Neural crest cell (in vitro differentiated cells): ENCODE measurements at regions not wholly inside any gene's neighbourhood (a gene's known extent, or its start where the extent isn't known, plus 50 kb on each side); places are given as distances from the start of the nearest gene placed in this dataset.

Source experiments
- DNase-seq: peaks from one replicate; pipeline ENCODE4 v3.0.0; 2021; ENCODE audit warnings: low read depth, mixed read lengths, low spot score
- H3K27ac Mint-ChIP-seq: one replicate; pipeline ENCODE4 v1.8.0; 2021; ENCODE audit warnings: mild to moderate bottlenecking, mixed read lengths; ENCODE audit not compliant: unreplicated experiment
- H3K27me3 Mint-ChIP-seq: 2 replicates; pipeline ENCODE4 v1.8.0; 2021; ENCODE audit warnings: low read depth, mild to moderate bottlenecking, mixed read lengths
- H3K36me3 Mint-ChIP-seq: 2 replicates; pipeline ENCODE4 v1.8.0; 2021; ENCODE audit warnings: low read depth, mild to moderate bottlenecking, mixed read lengths
- H3K4me1 Mint-ChIP-seq: 2 replicates; pipeline ENCODE4 v1.8.0; 2021; ENCODE audit warnings: mixed read lengths
- H3K4me3 Mint-ChIP-seq: one replicate; pipeline ENCODE4 v1.8.0; 2021; ENCODE audit warnings: mild to moderate bottlenecking, mixed read lengths
- H3K9me3 Mint-ChIP-seq: 2 replicates; pipeline ENCODE4 v1.8.0; 2021; ENCODE audit warnings: mixed read lengths
- TF ChIP-seq, protein P1 (sequence below): fragments of 200-600 bp; sonication (generic); conservative IDR thresholded peaks from 2 replicates; pipeline ENCODE4 v1.5.0; 2021; ENCODE audit warnings: antibody characterized with exemption, mild to moderate bottlenecking

DNA sequence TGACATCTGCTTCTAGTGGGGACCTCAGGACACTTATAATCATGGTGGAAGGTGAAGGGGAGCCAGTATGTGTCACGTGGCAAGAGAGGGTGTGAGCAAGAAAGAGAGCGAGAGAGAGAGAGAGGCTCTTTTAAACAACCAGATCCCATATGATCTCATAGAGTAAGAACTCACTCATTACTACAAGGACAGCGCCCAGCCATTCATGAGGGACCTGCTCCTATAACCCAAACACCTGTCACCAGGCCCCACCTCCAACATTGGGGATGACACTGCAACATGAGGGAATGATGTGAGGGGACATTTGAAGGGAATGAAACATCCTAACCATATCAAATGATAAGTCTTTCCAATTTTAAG is 427.5 kb downstream of the EFNA5 start:
- no peak overlapping the region for H3K4me3 Mint-ChIP-seq
- TF ChIP-seq, protein P1, sequence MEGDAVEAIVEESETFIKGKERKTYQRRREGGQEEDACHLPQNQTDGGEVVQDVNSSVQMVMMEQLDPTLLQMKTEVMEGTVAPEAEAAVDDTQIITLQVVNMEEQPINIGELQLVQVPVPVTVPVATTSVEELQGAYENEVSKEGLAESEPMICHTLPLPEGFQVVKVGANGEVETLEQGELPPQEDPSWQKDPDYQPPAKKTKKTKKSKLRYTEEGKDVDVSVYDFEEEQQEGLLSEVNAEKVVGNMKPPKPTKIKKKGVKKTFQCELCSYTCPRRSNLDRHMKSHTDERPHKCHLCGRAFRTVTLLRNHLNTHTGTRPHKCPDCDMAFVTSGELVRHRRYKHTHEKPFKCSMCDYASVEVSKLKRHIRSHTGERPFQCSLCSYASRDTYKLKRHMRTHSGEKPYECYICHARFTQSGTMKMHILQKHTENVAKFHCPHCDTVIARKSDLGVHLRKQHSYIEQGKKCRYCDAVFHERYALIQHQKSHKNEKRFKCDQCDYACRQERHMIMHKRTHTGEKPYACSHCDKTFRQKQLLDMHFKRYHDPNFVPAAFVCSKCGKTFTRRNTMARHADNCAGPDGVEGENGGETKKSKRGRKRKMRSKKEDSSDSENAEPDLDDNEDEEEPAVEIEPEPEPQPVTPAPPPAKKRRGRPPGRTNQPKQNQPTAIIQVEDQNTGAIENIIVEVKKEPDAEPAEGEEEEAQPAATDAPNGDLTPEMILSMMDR = no peak

DNA sequence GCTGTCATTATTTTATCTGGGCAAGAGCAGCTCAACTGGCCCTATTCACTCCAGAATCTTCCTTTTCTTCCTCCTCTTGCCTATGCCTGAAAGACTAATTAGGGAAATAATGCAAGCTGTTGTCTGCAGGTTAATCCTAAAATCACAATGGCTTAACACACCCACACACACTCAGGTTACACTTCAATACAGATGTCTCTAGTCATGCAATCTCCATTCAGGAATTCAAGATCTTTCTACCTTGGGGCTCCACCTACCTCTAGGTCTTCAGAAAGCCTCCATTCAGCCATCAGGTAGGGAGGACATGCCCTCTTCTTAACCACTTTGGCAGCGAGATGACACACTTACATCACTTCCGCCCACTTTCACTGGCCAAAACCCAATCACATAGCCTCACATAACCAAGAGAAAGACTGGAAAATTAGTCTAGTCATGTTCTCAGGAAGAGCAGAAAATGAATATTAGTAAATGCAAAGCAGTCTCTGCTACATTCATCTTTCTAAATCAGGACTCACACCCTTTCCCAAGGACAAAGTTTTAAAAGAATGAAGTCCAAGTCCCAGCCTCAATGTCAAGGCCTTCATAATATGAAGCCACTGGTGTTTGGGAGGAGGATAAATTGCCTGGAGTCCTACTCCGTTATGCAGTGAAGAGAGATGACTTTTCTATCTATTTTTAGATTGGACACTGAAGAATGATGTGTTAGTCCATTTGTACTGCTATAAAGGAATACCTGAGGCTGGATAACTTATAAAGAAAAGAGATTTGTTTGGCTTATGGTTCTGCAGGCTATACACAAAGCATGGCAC is 428.1 kb downstream of the EFNA5 start:
- Mint-ChIP-seq H3K9me3 (peaks cover 4% of the 10 kb centered on the region), H3K4me3 (no peak overlapping the region), H3K27ac (no peak overlapping the region), H3K36me3 (no peaks in the 10 kb centered on the region), H3K4me1 (no peaks in the 10 kb centered on the region), H3K27me3 (no peaks in the 10 kb centered on the region)
- no peak for DNase-seq
- TF ChIP-seq, protein P1 = no peak

More for the DNA sequence above, 427.5 kb downstream of the EFNA5 start:
- DNase-seq = no peak
- Mint-ChIP-seq H3K9me3 (peaks cover 4% of the 10 kb centered on the region), H3K27me3 (no peaks in the 10 kb centered on the region), H3K36me3 (no peaks in the 10 kb centered on the region), H3K4me1 (no peaks in the 10 kb centered on the region), H3K27ac (no peak overlapping the region)

DNA sequence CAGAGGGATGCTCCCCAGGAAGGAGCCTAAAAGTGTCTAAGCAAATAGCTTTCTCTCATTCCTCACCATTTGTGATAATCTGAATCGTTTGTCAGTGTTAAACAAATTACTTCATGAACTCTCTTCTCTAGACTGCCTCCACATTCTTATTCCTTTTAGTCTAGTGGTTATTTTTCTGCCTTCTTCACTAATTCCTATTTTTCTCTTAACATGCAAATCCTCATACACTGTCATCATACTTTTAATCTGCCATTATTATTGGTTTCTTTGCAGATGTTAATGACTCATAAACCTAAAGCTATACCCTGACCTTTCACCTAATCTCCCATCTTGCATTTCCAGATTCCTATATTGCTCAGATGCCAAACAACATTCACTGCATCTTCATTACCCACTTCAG is 428.9 kb downstream of the EFNA5 start:
- no peak overlapping the region for H3K27ac Mint-ChIP-seq
- H3K27me3 Mint-ChIP-seq = no peaks in the 10 kb centered on the region
- no peak overlapping the region for H3K4me3 Mint-ChIP-seq
- H3K9me3 Mint-ChIP-seq = peaks cover 4% of the 10 kb centered on the region
- no peaks in the 10 kb centered on the region for H3K36me3 Mint-ChIP-seq
- TF ChIP-seq, protein P1 = no peak
- H3K4me1 Mint-ChIP-seq = no peaks in the 10 kb centered on the region
- no peak for DNase-seq

DNA sequence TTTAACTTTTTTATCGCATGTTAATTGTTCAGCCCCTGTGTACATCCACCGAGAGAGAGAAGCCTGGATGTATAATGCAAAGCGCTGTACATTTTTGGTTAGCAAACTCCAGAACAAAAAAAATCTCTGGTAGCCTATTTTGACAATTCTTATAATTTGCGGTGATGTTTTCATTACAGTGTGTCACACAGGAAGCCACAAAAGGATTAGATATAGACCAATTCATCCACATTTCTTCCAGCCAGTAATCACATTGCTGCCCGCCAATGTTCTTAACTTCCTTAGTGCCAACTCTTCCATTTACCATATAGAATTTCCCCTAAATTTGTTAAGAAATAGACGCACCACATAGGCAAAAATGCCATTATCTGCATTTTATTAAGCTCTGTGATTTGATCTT is 435.6 kb downstream of the EFNA5 start:
- H3K27me3 Mint-ChIP-seq = no peaks in the 10 kb centered on the region
- no peak overlapping the region for H3K4me3 Mint-ChIP-seq
- no peaks in the 10 kb centered on the region for H3K4me1 Mint-ChIP-seq
- no peak overlapping the region for H3K27ac Mint-ChIP-seq
- no peak for DNase-seq
- H3K9me3 Mint-ChIP-seq = peaks cover 4% of the 10 kb centered on the region
- H3K36me3 Mint-ChIP-seq = no peaks in the 10 kb centered on the region
- TF ChIP-seq, protein P1 = no peak

DNA sequence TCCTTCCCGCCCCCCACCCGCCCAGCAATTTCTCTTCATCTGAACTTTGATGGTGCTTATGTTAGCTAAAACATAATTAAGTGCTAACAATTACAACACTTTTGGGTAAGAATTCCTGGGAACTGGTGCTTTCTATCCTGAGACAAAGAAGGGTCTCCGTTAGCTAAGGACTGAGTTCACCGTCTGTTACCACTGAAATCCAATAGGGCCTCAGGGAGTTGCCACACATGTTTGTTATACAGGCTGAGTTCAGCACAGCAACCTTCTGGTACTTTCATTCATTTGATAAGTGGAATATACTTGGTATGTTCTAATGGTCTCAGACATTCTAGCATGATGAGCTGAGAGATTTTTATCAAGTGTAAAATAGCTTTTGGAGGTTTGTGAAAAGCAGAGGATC is 437.9 kb downstream of the EFNA5 start:
- Mint-ChIP-seq H3K9me3 (no peaks in the 10 kb centered on the region), H3K27ac (no peak overlapping the region), H3K4me3 (no peak overlapping the region), H3K4me1 (peaks cover 4% of the 10 kb centered on the region), H3K36me3 (no peaks in the 10 kb centered on the region), H3K27me3 (no peaks in the 10 kb centered on the region)
- no peak for DNase-seq
- TF ChIP-seq, protein P1 = no peak
